ENCODE measurements at regions not wholly inside any gene's neighbourhood (a gene's known extent, or its start where the extent isn't known, plus 50 kb on each side); places are given as distances from the start of the nearest gene placed in this dataset.
"Not testable (repeated sequence)": the region's sequence is repeated elsewhere in the genome, so short reads cannot be mapped to it uniquely, and the experiment has no call there.

DNA sequence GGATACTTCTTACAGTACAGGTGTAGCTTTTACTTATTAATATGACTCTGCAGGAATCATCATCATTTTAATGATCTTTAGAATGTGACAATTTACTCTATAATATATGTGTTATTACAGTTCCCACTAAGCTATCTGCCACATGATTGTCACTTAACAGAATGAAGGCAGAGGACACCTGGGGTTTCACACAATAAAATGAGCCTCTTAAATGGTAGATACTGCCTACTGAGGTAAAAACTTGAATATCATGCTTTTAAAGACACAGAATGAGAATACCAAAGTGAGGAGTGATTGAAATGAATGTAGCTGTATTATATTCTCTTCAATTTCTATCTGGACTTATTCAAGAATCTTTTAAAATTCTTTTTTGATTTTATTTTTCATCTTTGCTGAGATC lies 1255.3 kb upstream of the LRRN3 start:
- no peak for DNase-seq

GRCh38 chr7:109836016-109836415 lies 1254.9 kb upstream of the LRRN3 start:
- DNase-seq, result no peak

DNA sequence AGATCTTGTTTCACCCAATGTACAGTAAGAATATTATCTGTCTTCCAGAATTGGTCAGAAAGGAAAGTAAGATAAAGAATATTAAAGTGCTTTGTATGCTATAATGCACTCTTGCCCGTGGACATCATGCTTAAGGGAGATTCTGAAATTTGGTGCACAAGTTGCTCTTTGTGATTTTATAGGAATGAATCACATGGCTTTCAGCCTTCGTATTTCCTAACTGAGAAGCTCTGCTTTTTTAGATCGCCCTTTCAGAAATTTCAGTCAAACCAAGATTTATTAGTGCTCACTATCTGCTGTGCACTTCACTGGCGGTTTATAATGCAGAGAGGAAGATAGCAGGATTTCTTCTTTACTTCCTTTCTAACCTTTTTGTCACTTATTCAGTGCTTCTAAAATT lies 1248.5 kb upstream of the LRRN3 start:
- DNase-seq, result no peak

DNA sequence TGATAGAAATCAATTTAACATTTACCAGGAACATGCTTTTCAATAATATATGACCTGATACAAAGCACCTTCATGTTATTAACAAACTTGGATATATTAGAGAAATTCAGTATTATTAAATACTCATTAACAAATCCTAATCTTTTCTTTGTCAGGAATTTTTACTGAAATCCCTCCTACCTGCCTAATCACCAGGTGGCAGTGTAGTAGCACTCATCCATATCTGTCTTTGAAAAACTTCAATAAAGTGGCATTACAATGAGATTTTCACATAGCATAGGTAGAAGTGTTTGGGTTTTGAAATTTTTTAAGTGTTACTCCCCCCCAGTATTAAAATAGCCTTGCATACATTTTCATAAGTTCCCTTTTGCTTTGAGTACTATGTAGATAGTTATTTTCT lies 1246.6 kb upstream of the LRRN3 start:
- DNase-seq, result peak in 1 of 2 experiments; percentile 18

- no peak for DNase-seq
Measured at GRCh38 chr7:109864230-109864629, 1226.7 kb upstream of the LRRN3 start.

DNA sequence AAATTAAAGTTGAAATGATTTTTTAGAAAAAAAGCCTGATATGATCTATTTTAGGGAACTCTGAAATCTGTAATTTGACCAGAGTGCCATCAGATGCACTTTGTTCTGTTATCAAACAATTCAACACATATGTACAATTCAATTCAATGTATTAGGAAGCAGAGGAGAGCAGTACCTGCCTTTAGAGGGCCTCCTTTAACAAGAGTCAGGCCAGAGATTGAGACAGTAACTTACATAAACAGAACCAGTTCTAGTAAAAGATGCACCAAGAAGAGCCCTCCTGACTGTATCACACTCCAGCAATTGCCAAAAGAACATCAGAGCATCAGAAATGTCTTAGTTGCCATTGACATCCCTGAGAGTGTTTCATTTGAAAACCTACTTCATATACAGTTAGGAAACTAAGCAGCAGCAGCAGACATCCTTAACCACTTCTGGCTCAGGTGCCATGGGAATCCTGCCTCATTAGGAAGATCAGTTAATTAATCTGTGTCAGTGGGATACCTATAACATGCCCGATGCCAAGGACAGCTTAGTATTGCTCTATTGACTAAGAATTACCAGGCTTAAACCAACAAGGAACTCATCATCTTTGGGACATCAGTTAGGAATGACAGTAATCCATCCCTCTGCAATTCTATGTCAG lies 1222.6 kb upstream of the LRRN3 start:
- no peak for DNase-seq

GRCh38 chr7:109873296-109873695 lies 1217.6 kb upstream of the LRRN3 start:
- no peak for DNase-seq

- no peak for DNase-seq
Measured at GRCh38 chr7:109879287-109879828, 1211.6 kb upstream of the LRRN3 start.

DNA sequence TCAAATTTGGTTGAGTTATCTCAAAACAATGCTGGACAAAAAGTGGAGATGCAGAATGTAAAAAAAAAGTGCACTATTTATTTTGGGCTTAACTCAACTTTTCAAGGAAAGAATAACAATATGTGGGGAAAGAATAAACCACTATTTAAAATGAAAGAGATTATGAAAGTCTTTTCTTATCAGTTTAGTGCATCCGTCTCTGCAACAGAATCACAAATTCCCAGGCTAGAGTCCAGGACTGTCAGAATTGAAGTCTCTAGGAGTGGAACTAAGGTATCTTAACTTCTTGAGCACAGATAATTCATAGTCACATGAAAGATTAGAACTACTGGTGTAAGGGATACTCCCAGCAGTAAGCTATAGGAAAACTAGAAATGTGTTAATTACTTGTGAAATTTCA lies 1200.3 kb upstream of the LRRN3 start:
- DNase-seq, result no peak

DNA sequence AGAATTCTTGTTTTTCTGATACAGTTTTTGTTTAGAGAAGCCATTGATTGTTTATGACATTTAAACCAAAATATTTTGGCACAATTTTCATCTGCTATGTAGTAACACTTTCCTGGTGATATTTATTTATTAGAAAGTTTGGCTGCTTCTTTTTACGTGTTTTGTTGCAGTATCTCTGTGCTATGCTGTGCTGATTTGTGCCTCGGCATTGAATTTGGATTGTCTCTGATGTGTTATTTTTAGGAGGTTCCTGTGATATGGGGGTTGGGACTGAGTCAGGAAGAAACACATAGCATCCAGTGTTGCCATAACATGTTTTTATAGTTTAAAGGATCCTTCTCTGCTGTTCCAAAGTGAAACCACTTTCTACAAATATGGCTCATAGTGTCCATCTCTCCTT lies 1197.7 kb upstream of the LRRN3 start:
- no peak for DNase-seq

- no peak for DNase-seq
Measured at GRCh38 chr7:109895536-109895935, 1195.4 kb upstream of the LRRN3 start.

GRCh38 chr7:109901926-109902325 lies 1189.0 kb upstream of the LRRN3 start:
- DNase-seq, result no peak

GRCh38 chr7:109905368-109906065 lies 1185.4 kb upstream of the LRRN3 start:
- DNase-seq, result not testable (repeated sequence)

DNA sequence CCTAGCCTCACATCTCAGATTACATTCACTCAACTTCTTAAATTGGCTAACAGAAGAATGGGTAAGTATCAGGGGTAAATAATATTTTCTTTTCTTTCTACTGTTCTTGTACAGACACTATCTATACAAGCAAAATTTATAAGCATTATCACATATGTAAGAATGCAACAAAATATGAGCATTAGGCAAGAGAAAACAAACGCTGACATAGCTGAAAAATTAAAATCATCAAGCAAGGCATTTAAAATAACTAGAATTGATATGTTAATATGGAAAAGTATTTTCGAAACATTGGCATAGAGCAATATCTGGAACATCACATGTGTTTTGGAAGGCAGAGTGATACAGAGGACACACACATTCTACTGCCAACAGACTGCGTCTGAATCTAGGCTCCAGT lies 1175.3 kb upstream of the LRRN3 start:
- DNase-seq, result no peak

- no peak for DNase-seq
Measured at GRCh38 chr7:109926738-109927137, 1164.2 kb upstream of the LRRN3 start.

DNA sequence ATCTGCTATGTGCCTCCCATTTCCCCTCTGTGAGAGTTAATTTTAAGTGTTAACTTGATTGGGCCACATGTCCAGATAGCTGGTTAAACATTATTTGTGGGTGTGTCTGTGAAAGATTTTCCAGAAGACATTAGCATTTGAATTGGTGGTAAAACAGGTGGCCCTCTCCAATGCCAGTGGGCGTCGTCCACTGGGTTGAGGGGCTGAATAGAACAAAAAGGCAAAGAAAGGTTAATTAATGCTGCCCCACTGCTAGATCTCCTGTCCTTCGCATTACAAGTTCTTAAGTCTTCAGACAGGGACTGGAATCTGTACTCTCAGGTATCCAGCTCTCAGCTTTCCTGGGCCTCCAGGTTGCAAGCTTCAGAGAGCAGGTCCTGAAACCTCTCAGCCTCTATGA lies 1160.9 kb upstream of the LRRN3 start:
- no peak for DNase-seq

DNA sequence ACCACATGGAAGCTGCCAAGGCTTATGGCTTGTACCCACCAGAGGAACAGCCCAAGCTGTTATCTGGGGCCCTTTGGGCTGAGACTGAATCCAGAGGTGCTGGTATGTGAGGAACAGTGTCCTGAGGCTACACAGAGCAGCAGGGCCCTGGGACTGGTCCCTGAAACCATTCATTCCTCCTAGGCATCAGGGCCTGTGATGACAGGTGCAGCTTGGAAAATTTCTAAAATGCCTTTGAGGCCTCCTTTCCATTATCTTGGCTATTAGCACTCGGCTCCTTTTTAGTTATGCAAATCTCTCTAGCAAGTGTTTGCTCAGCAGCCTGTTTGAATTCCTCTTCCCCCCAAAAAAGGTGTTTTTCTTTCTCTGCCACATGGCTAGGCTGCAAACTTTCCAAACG lies 1151.7 kb upstream of the LRRN3 start:
- DNase-seq, result no peak

DNA sequence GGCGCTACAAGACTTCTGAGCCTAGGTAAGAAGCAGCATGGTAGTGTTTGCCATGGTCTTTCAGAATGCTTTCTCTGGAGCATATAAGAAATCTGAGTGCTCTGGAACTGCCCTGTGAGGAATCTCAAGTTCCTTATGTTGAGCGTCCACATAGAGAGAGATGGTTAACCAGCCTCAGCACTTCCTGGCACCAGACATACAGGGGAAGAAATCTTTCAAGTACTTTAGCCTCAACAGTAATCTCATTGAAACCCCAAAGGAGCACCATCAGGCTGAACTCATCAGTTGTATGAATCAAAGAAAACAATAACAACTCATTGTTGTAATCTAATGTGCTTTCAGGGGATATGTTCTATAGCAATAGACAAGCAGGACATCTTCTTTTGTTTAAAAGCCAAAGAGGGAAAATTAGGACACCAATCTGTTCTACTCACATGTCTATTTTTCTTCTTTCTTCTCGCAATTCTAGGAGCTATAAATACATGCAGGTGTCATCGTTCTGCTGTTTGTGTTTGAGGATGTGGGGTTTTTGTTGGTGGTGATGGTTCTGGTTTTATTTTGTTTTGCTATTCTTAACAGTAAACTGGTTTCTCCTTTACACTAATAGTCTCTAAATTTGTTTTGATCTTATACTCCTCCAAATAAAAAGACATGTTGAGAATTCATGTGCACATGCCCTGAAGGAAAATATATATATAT lies 1145.0 kb upstream of the LRRN3 start:
- no peak for DNase-seq

GRCh38 chr7:109950256-109950655 lies 1140.7 kb upstream of the LRRN3 start:
- DNase-seq, result no peak

- no peak for DNase-seq
Measured at GRCh38 chr7:109950821-109951564, 1139.9 kb upstream of the LRRN3 start.

- no peak for DNase-seq
Measured at GRCh38 chr7:109951565-109951928, 1139.4 kb upstream of the LRRN3 start.

DNA sequence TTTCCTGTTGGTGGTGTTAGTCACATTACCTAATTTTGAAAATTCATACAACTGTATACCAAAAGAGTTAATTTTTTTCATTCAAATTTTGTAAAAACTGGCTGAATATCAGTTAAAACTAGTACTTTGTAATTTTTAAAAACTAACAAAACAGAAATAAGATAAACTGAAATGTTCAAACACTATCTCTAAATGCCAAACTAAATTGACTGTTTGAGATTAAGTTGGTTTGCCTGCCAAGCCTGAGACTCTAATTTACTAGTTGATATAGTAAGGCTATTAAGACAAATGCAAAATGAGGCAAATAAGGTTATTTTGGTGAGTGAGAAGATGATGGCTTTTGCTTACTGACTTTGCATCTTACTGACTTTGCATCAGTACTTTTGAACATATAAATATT lies 1134.9 kb upstream of the LRRN3 start:
- no peak for DNase-seq

GRCh38 chr7:109956916-109957315 lies 1134.0 kb upstream of the LRRN3 start:
- DNase-seq, result no peak
